Posterior cingulate gyrus (tissue), 11 donors: ENCODE measurements at regions not wholly inside any gene's neighbourhood (a gene's known extent, or its start where the extent isn't known, plus 50 kb on each side); places are given as distances from the start of the nearest gene placed in this dataset.

ENCODE experiments used
- DNase-seq, 10 donors: peaks; one replicate each; pipeline versions ENCODE4 v3.0.0 to v3.0.0-alpha.2; 2020 to 2021; ENCODE audit warnings: mixed read lengths in 3 of 10
- intact Hi-C: fragments of 100-400 bp; cut with DNase I; formaldehyde crosslinking; loops from one replicate; pipeline ENCODE4 v1.15.1; 2023

DNA sequence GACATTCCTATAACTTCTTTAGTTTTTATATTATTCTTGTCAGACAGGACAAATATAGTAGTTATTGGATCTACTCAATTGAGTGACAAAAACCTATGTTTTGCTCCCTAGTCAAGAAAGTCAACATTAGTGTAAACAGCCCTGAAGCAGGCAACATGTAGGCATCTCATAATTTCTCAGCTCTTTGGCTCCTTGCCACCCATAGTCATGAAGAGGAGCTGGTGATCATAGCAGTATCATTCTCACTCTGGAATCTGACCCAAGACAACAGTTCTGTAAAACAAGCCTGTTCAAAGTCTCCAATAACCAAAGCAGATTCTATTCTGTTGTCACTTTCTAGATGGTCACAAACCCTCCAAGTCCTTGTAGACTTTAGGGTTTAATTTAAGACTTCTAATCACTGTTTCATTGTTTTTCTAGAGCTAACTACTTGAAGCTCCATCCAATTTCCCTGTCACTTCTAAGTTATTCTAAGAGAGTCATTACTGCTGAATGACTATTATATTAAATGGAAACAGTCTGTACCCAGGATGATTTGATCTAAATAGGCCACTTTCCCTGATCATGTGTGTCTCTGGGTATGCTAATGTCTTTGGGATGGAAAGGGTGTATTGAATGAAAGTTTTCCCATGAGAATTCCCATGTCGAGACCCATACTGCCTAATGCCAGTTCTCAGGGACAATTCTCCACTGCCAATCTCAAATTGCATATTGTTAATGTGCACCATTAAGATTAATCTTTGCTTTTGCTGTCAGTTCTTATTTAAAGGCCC lies 533.3 kb downstream of the ACTL7B start:
- intact Hi-C loops, result no loop called here
- DNase-seq, result no peak

- intact Hi-C loops, result no loop called here
- DNase-seq, result no peak
Observed at GRCh38 chr9:108316630-108317029, 539.2 kb downstream of the ACTL7B start.

GRCh38 chr9:108316066-108316465 lies 539.7 kb downstream of the ACTL7B start:
- DNase-seq, result no peak
- intact Hi-C loops, result no loop called here

GRCh38 chr9:108311745-108312144 lies 544.0 kb downstream of the ACTL7B start:
- no peak for DNase-seq
- intact Hi-C loops, result no loop called here

- intact Hi-C loops, result no loop called here
- no peak for DNase-seq
Observed at GRCh38 chr9:108310202-108310601, 545.6 kb downstream of the ACTL7B start.

GRCh38 chr9:108300306-108301287 lies 555.2 kb downstream of the ACTL7B start:
- DNase-seq, result no peak

DNA sequence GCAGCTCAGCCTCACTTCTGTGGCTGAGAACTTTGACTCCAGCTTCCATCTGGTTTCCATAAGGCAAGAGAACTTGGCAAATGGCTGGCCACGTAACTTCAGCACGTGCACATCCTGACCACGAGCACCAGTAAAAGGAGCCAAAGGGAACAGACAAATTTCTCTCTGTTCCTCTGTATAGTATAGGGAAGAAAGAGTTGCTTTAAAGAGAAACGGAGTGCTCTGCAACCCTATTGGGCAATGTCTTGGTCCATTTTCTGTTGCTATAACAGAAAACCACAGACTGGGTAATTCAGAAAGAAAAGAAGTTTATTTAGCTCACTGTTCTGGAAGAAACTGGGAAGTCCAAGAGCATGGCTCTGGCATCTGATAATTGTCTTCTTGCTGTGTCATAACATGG lies 558.7 kb downstream of the ACTL7B start:
- DNase-seq, result no peak
- intact Hi-C loops, result no loop called here

More at GRCh38 chr9:108300306-108301287, 555.2 kb downstream of the ACTL7B start:
- intact Hi-C loops, result no loop called here

DNA sequence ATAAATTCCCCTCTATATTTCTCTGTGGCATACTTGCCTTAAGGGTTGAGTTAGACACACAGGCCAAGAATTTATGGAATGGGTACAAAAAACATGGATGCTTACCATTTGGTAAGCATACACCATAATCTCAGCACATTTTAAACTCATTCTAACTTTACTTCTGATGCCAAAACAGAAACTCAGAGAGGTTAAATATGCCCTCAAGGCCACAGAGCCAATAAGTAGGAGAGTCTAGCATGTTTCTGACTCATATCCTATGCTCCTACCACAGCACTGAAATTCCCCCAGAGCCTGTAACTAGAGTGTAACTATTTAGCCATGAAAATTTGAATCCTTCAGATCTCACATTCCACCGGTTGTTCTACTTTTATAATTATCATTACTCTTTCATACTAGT lies 559.7 kb downstream of the ACTL7B start:
- DNase-seq, result no peak
- intact Hi-C loops, result no loop called here

GRCh38 chr9:108291586-108291932 lies 564.2 kb downstream of the ACTL7B start:
- DNase-seq, result no peak
- intact Hi-C loops, result no loop called here

GRCh38 chr9:108290839-108291585 lies 564.8 kb downstream of the ACTL7B start:
- no peak for DNase-seq
- intact Hi-C loops, result no loop called here

DNA sequence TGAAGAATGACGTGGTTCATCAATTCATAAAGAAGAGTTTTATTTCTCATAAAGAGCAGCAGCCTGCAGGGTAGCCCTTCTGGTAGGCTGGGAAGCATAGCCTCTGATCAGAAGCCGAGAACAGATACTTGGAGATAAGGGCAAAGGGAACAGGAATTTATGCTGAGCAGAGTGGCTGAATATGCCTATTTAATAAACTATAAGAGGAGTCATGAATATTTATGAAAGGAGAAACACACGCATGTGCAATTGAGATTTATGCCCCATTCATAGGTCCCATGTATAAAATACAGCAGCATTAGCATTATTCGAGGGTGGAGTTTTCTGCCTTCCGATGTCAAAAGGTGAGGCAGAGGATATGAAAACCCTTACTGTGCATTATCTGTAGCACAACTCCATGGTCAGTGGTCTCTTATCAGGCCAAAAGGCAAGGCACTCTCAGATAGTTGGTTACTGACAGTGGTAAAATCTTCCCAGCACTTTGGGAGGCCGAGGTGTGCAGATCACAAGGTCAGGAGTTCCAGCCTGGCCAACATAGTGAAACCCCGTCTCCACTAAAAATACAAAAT lies 569.1 kb downstream of the ACTL7B start:
- intact Hi-C loops, result no loop called here
- no peak for DNase-seq

GRCh38 chr9:108283696-108284095 lies 572.1 kb downstream of the ACTL7B start:
- DNase-seq, result no peak
- intact Hi-C loops, result no loop called here

GRCh38 chr9:108282872-108283271 lies 572.9 kb downstream of the ACTL7B start:
- no peak for DNase-seq
- intact Hi-C loops, result no loop called here

- DNase-seq, result no peak
- intact Hi-C loops, result no loop called here
Observed at GRCh38 chr9:108281696-108282095, 574.1 kb downstream of the ACTL7B start.

- intact Hi-C loops, result no loop called here
- no peak for DNase-seq
Observed at GRCh38 chr9:108278341-108278740, 577.4 kb downstream of the ACTL7B start.

GRCh38 chr9:108277216-108277615 lies 578.6 kb downstream of the ACTL7B start:
- intact Hi-C loops, result no loop called here
- no peak for DNase-seq

- DNase-seq, result no peak
- intact Hi-C loops, result no loop called here
Observed at GRCh38 chr9:108275906-108276305, 579.9 kb downstream of the ACTL7B start.

GRCh38 chr9:108274971-108275370 lies 580.8 kb downstream of the ACTL7B start:
- no peak for DNase-seq
- intact Hi-C loops, result loop anchor here (5.0 kb wide), 2 partner anchors 793 to 808 kb away; no protein-coding TSS in a partner anchor

GRCh38 chr9:108273988-108274387 lies 581.8 kb downstream of the ACTL7B start:
- DNase-seq, result no peak
- intact Hi-C loops, result loop anchor here (5.0 kb wide), 2 partner anchors 792 to 807 kb away; no protein-coding TSS in a partner anchor

DNA sequence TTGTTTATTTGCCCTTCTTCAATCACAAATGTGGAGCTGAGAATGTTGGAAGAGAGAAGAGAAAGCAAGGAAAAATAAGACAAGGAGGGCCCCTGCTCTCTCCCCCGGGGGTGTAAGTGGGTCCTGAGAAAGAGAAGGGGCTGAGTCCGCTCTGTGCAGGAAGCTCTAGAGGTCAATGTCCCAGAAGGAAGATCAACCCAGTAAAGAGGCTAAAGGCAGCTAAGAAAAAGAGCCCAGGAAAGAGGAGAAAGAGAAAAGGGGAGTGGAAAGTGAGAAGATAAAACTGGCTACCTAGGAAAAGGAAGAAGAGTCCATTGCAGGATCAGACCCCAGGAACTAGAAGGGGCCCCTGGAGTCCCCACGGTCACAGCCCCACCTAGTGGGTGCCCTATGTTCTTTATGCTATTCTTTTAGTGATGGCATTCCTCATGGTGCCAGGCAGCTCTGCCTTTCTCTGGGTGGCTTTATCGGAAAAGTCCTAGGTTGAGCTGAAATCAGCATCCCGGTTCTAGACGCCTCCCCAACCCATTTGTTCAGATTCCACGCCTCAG lies 583.4 kb downstream of the ACTL7B start:
- DNase-seq, result peak in 8 of 10 donors; percentile 18 to 92 (median 54)
- intact Hi-C loops, result loop anchor here (5.0 kb wide), 2 partner anchors 790 to 805 kb away; no protein-coding TSS in a partner anchor
